NCI-H2196 treated with DMSO at 0.1 percent for 48 hours (cell line): ENCODE measurements at regions not wholly inside any gene's neighbourhood (a gene's known extent, or its start where the extent isn't known, plus 50 kb on each side); places are given as distances from the start of the nearest gene placed in this dataset.
"Not testable (repeated sequence)": the region's sequence is repeated elsewhere in the genome, so short reads cannot be mapped to it uniquely, and the experiment has no call there.

Source experiments
- DNase-seq: peaks from one replicate; lab custom pipeline; 2025; ENCODE audit not compliant: unreplicated experiment; lab: John Stamatoyannopoulos, UW

GRCh38 chr3:150248116-150248887, 159.8 kb upstream of the TSC22D2 start:
- no peak for DNase-seq

- DNase-seq, result no peak
Observed at GRCh38 chr3:150247441-150247840, 160.7 kb upstream of the TSC22D2 start.

DNA sequence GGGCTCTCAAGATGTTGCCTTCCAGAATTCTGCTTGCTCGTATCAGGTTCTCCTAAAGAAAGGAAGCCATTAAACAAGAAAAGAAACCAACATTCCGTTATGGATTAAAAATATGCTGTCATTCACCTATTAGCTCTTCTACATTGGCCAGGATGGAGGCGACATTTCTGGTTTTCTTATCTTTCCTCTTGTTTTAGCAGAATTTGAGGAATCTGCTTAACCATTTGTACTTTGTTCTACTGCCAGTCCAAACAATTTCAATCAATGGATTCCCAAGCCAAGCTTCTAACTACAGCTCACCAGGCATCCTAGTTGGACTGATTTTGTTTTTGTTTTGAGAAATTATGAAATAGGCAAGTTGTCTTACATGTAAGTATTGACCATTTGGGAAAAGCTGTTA, 164.6 kb upstream of the TSC22D2 start:
- no peak for DNase-seq

DNA sequence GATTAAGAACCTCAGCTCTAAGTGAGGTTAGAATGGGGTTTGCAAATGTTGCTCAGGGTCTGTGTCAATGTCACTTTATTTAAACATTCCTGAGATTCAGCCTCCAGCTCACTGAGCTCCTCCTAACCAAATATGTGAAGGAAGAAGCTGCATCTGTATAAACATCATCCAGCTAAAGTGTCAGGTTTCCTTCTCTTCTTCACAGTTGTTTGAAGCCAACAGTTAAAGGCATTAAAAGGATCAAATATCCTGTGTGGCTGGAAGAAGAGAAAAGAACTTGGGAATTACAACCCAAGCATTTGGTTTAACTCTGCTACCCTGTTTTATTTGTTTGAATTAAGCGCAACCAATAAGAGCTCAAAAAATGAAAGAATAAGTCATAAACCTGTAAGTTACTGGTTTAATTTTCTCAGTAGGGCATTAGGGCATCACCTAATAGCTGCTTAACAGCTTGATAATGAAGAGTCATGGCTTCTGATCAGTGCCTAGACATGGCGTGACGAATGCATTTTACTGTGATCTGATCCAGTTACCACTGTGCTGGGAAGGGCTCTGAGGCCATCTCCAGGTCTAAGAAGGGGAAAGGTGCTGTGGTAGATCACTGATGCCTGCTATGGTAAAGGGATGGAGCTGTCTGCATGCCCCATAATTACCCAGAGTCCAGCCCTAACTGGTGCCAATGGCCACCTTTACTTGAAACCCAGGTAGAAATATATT, 165.7 kb upstream of the TSC22D2 start:
- no peak for DNase-seq

DNA sequence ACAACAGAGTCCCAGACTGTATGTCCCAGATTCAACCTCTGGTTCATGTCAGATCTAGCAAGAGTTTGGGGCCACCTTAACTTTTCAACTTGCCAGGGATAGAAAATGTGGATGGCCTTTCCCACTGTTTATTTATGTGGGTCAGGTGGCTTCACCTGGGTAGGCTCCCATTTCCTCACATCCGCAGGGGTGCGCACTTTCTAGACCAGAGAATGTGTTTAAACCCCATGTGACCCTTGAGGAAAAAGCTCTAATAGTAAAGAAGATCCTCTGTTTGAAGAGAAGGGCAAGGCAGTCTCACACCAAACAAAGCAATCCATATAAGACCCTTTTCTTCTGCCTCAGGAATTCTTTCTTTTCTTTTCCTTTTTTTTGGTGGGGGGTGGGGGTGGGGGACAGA, 167.2 kb upstream of the TSC22D2 start:
- DNase-seq, result no peak

- DNase-seq, result no peak
Observed at GRCh38 chr3:150239766-150240165, 168.3 kb upstream of the TSC22D2 start.

GRCh38 chr3:150238995-150239619, 169.0 kb upstream of the TSC22D2 start:
- DNase-seq, result peak; percentile 33

DNA sequence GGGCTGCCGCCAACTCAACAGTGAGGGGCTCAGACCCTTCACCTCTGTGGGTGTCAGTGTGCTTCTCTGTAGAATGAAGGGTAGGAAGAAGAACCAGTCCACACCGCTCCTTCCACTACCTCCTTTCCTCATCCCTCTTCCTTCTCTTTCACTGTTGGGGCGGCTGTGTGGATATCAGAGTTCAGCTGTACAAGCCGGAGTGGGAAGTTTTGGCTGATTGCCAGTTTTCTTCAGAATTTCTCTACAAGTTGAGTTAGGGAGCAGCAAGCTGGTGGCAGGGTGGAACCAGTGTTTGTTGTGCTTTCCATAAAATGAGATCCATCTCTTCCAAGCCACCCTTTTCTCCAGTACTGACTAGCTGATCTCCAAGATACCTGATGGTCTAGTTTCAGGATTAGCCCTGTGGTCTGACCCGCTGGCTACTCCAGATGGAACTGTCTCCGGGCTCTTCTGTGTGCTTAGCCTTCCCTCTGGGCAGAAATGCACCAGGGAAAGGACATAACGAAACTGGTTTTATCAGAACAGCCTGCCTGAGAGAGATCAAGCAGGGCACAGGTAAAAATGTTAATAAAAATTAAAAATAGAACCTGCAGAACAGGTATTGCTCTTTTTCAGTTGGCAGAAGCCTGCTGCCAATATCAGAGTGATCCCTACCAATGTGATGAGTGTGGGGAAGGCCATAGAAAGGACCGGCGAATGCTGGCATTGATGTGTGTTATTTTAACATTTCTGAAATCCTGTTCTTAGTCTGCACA, 169.9 kb upstream of the TSC22D2 start:
- no peak for DNase-seq

GRCh38 chr3:150237490-150237889, 170.6 kb upstream of the TSC22D2 start:
- DNase-seq, result no peak

DNA sequence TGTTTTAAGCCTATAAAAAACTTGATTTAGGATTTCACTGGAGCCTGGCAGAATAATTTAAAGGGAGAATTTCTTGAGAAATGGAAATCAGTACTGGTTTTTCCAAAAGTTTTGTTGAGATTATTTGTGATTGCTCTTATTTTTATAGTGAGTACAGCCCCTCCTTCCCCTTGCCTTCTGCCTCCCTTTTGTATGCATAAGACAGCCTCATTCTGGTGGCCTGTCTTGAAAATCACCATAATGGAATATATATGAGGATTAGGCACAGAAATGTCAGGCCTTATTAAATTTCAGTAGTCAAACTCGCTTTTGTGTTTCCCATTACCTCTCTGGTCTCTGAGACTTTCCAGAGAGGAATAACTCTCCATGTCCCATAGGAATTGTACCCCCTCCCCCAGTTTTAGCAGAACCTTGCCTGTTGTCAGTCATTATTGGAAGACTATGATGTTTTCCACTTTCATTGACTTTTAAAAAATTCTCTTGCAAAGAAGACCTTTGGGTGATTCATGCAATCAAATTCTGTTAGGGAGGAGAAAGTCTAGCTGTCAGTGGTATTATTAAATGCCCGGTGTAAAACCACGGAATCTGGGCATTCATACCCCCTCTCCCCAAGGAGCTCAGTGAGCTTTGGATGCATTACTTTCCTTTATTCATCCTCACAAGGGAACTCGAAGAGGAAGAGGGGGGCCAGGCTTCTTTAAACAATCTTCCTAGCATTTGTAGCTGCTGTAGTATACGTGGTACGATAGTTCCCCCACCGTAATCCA, 171.6 kb upstream of the TSC22D2 start:
- no peak for DNase-seq

DNA sequence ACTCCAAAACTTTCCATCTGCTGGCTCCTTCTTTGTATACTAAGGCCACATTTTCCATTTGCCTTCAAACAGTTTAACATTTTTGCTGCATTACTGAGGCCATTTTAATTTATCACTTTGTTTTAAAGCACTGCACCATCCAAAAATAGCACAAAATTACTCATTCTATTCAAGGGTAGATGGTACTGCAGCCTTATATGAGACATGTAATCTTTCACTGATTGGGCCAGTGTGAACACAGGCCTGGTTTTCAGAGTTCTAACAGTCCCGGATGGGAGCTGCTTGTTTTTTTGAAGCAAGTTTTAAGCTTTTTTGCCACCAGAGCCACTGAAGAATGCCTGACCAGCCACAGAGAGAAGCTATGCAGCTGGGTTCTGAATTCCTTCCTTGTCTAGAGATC, 172.3 kb upstream of the TSC22D2 start:
- DNase-seq, result no peak

DNA sequence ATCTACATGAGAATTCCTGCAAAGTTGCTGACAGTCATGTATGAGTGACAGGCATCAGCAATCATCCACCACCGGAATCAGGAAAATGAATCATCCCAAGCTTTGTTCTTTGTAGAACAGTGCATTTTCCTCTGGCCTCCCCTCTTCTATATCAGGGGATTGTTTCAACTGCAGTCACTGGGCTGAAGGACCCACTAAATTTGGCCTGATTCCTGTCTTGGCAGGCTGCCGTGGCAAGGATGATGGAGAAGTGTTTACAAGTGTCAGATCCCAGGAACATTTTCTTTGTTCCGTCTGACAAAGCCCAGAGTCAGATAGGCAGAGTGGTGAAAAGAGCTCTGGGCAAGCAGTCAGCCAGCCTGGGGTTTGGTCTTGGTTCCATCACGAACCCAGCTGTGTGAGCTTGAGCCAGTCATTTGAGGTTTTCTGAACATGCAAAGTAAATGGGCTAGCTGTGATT, 175.1 kb upstream of the TSC22D2 start:
- DNase-seq, result peak; percentile 47

GRCh38 chr3:150230037-150230436, 178.1 kb upstream of the TSC22D2 start:
- no peak for DNase-seq

DNA sequence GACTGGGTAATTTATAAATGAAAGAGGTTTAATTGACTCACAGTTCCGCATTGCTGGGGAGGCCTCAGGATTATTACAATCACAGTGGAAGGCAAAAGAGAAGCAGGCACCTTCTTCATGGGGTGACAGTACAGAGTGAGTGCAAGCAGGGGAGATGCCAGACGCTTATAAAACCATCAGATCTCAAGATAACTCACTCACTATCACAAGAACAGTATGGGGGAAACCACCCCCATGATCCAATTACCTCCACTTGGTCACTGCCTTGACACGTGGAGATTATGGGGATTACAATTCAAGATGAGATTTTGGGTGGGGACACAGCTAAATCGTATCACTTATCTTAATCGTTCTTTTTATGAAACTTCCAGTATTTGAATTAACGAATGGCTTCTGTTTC, 179.5 kb upstream of the TSC22D2 start:
- DNase-seq, result not testable (repeated sequence)

DNA sequence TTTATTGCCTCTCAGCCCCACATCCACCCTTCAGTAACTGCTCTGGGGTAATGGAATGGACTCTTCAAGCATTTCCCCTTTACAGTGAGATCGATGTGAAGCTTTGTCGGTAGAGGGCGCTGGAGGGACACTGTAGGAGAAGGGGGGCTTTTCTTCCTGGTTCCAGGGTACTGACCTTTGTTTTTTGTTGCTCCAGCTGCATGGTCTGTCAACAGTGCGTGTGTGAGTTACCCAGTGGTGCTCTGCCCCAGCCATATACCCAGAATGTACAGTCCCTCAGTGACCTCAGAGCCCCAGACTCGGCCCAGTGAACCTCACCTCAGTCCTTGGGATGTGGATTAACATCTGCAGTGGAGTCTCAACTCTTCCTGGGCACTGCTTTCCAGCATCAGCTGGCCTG, 180.3 kb upstream of the TSC22D2 start:
- no peak for DNase-seq

GRCh38 chr3:150225986-150226385, 182.1 kb upstream of the TSC22D2 start:
- DNase-seq, result no peak

- DNase-seq, result no peak
Observed at GRCh38 chr3:150223558-150223957, 184.5 kb upstream of the TSC22D2 start.

DNA sequence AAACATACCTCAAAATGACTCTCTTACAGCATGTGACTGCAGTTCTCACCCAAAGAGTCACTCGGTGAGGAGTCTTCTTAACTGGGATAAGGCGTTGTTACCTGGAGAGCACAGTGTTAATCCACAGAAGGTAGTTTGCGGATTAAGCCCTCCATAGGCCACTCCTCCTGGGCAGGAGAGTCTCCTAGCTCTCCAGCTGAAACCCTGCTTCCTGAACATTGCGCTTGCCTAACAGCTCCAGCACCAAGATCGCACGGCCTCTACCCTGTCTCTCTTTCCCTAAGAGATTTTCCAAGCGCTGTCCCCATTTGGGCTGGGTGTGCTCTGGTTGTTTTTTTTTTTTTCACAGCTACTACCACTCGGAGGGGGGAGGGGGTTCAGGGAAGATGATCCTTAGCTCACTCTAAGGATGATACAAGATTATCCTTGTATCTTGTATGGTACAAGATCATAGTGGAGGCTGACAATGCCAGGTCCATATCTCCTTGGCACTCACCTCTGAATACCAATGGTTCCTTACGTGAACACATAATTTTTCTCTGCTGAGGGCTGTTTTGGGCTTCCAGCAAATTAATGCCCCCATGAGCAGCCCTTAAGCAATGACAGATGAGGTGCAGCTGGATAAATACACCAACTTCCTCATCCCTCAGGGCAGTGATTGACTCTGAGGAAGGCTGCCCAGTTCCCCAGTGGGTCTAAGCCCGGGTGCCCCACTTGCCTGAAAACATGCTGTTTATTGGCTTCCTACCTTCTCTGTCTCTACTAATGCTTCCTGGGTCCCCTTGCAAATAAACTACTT, 185.2 kb upstream of the TSC22D2 start:
- no peak for DNase-seq

DNA sequence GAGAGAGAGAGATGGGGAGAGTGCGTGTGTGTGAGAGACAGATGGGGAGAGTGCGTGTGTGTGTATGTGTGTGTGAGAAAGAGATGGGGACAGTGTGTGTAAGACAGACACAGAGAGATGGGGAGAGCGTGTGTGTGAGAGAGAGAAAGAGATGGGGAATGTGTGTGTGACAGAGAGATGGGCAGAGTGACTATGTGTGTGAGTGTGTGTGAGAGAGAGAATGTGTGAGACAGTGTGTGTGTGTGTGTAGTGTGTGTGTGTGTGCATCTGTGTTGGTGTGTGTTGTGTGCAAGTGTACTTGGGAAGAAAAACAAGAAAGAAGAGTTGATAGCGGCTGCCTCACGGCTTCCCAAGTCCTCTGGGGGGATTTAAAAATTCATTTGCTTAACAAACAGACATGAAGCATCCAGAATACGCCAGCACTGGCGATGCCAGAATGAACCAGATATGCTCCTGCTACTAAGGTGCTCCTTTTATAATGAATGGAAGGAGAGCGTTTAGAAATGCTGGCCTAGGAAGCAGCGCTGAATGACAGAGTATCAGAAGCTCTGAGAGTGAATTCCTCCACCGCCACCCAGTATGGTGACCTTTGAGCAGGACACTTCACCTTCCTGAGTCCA, 186.1 kb upstream of the TSC22D2 start:
- no peak for DNase-seq
